ENCODE measurements at regions not wholly inside any gene's neighbourhood (a gene's known extent, or its start where the extent isn't known, plus 50 kb on each side); places are given as distances from the start of the nearest gene placed in this dataset.

- TF ChIP-seq FOXK2 (IDR thresholded peaks at IDR 0.05), result no peak
- no peak for TF ChIP-seq ELF4 (IDR thresholded peaks at IDR 0.05)
- TF ChIP-seq ARNT (IDR thresholded peaks at IDR 0.05), result no peak
- no peak for TF ChIP-seq TARDBP (IDR thresholded peaks at IDR 0.05)
- TF ChIP-seq BHLHE40 (IDR thresholded peaks at IDR 0.05; ENCODE audit: borderline replicate concordance), result no peak
- no peak for TF ChIP-seq ZNF384 (IDR thresholded peaks at IDR 0.05)
- TF ChIP-seq SP1 (IDR thresholded peaks at IDR 0.05), result no peak
- TF ChIP-seq FOXA1 (IDR thresholded peaks at IDR 0.05), result no peak
These were observed 64.9 kb upstream of the PALS2 start for GRCh38 chr7:24508316-24508715.
